HepG2 (cell line): ENCODE measurements at regions not wholly inside any gene's neighbourhood (a gene's known extent, or its start where the extent isn't known, plus 50 kb on each side); places are given as distances from the start of the nearest gene placed in this dataset.

Source experiments
- ARNT ChIP-seq: fragments of 450-650 bp; IDR thresholded peaks from 2 replicates; pipeline ENCODE4 v1.6.1; 2017
- CTCF ChIP-seq: sonication (generic); formaldehyde crosslinking; IDR thresholded peaks from 2 replicates; pipeline ENCODE4 v1.5.0; 2020; ENCODE audit warnings: mild to moderate bottlenecking, missing genetic modification reagents, moderate library complexity
- EP300 ChIP-seq, 3 experiments: sonication (generic) in 1 of 3; formaldehyde crosslinking in 1 of 3; IDR thresholded peaks; 2 replicates each; pipeline versions ENCODE4 v1.5.1 to v1.6.1; 2011 to 2020; ENCODE audit warnings: low read depth in 2 of 3, low read length in 2 of 3, borderline replicate concordance in 1 of 3, improper control_type of control experiment in 1 of 3, mild to moderate bottlenecking in 1 of 3, missing genetic modification reagents in 1 of 3, moderate library complexity in 1 of 3
- EZH2 ChIP-seq: conservative IDR thresholded peaks from 2 replicates; pipeline ENCODE4 v1.6.1; 2012; ENCODE audit warnings: mild to moderate bottlenecking, low read depth, low read length, moderate library complexity
- MED13 ChIP-seq: sonication (generic); formaldehyde crosslinking; IDR thresholded peaks from 2 replicates; pipeline ENCODE4 v1.5.0; 2020; ENCODE audit warnings: missing genetic modification reagents
- MEIS1 ChIP-seq: sonication (generic); formaldehyde crosslinking; IDR thresholded peaks from 2 replicates; pipeline ENCODE4 v1.9.0; 2021; ENCODE audit warnings: mild to moderate bottlenecking, missing genetic modification reagents, moderate library complexity, borderline replicate concordance
- MXI1 ChIP-seq: IDR thresholded peaks from 3 replicates; pipeline ENCODE4 v1.6.1; 2012; ENCODE audit warnings: low read depth, low read length, inconsistent platforms, borderline replicate concordance
- POLR2A ChIP-seq, 2 experiments: IDR thresholded peaks; 2 replicates each; pipeline ENCODE4 v1.6.1; 2011; ENCODE audit warnings: low read depth in 2 of 2, low read length in 2 of 2, mild to moderate bottlenecking in 1 of 2, moderate library complexity in 1 of 2; ENCODE audit not compliant: insufficient read depth in 1 of 2
- POLR2AphosphoS5 ChIP-seq: IDR thresholded peaks from 2 replicates; pipeline ENCODE4 v1.6.1; 2012; ENCODE audit warnings: low read depth, low read length
- REST ChIP-seq, 2 experiments: IDR thresholded peaks; 2 replicates each; pipeline ENCODE4 v1.6.1; 2011 to 2012; ENCODE audit warnings: low read length in 2 of 2, borderline replicate concordance in 1 of 2, low read depth in 1 of 2, mild to moderate bottlenecking in 1 of 2, moderate library complexity in 1 of 2
- SAFB2 ChIP-seq: sonication (generic); formaldehyde crosslinking; IDR thresholded peaks from 2 replicates; pipeline ENCODE4 v1.5.1; 2020; ENCODE audit warnings: missing genetic modification reagents, low read depth, mild to moderate bottlenecking, borderline replicate concordance
- ZHX1 ChIP-seq: sonication (generic); formaldehyde crosslinking; IDR thresholded peaks from 2 replicates; pipeline ENCODE4 v1.8.1; 2022; ENCODE audit warnings: low read depth, mild to moderate bottlenecking, missing genetic modification reagents
- ZNF142 ChIP-seq: sonication (generic); formaldehyde crosslinking; IDR thresholded peaks from 2 replicates; pipeline ENCODE4 v1.4.0; 2020; ENCODE audit warnings: missing genetic modification reagents
- ZNF282 ChIP-seq: fragments of 450-650 bp; IDR thresholded peaks from 2 replicates; pipeline ENCODE4 v1.6.1; 2018; ENCODE audit not compliant: partially characterized antibody

- no peak for TF ChIP-seq ZNF282
- no peak for TF ChIP-seq MEIS1 (CRISPR knock-in tag)
- no peak for TF ChIP-seq EZH2
- no peak for TF ChIP-seq REST (IDR thresholded peaks at IDR 0.05; ENCODE audit: borderline replicate concordance in 1 of 2, low read depth in 1 of 2, low read length in 2 of 2)
- no peak for TF ChIP-seq CTCF
- TF ChIP-seq EP300 (IDR thresholded peaks at IDR 0.05; ENCODE audit: low read depth in 2 of 2, low read length in 2 of 2), result no peak
- no peak for TF ChIP-seq EP300 (CRISPR knock-in tag; IDR thresholded peaks at IDR 0.05; ENCODE audit: borderline replicate concordance)
- TF ChIP-seq ARNT, result no peak
- no peak for TF ChIP-seq MXI1
- no peak for TF ChIP-seq ZHX1 (CRISPR knock-in tag)
- TF ChIP-seq ZNF142, result no peak
- no peak for TF ChIP-seq POLR2A (IDR thresholded peaks at IDR 0.05; ENCODE audit: insufficient read depth in 1 of 2, low read depth in 2 of 2, low read length in 2 of 2)
- TF ChIP-seq SAFB2 (CRISPR knock-in tag), result no peak
- no peak for TF ChIP-seq MED13 (CRISPR knock-in tag)
- TF ChIP-seq POLR2AphosphoS5, result no peak
Observed at GRCh38 chr13:69623973-69624372, 483.7 kb upstream of the ATXN8OS start.
